Adipocyte (in vitro differentiated cells): ENCODE measurements at regions not wholly inside any gene's neighbourhood (a gene's known extent, or its start where the extent isn't known, plus 50 kb on each side); places are given as distances from the start of the nearest gene placed in this dataset.

ENCODE experiments used
- DNase-seq: peaks from one replicate; pipeline ENCODE4 v3.0.0-alpha.2; 2015; ENCODE audit warnings: low read depth
- H3K27me3 ChIP-seq: replicated peaks from 2 replicates; pipeline ENCODE4 v1.7.0; 2013; ENCODE audit warnings: mild to moderate bottlenecking, low read length, moderate library complexity; ENCODE audit not compliant: control insufficient read depth, insufficient read depth
- H3K36me3 ChIP-seq: 2 replicates; pipeline ENCODE4 v1.7.0; 2013; ENCODE audit warnings: low read length, mild to moderate bottlenecking, moderate library complexity; ENCODE audit not compliant: control insufficient read depth, insufficient read depth, severe bottlenecking
- H3K4me1 ChIP-seq: 2 replicates; pipeline ENCODE4 v1.7.0; 2013; ENCODE audit warnings: mild to moderate bottlenecking, low read length, moderate library complexity; ENCODE audit not compliant: control insufficient read depth, insufficient read depth
- H3K4me3 ChIP-seq: 2 replicates; pipeline ENCODE4 v1.7.0; 2013; ENCODE audit warnings: mild to moderate bottlenecking, low read length, moderate library complexity
- H3K9ac ChIP-seq: 2 replicates; pipeline ENCODE4 v1.7.0; 2013; ENCODE audit warnings: mild to moderate bottlenecking, low read length, moderate library complexity
- H3K9me3 ChIP-seq: 2 replicates; pipeline ENCODE4 v1.7.0; 2013; ENCODE audit warnings: mild to moderate bottlenecking, low read length, moderate library complexity; ENCODE audit not compliant: control insufficient read depth

- Histone ChIP-seq H3K9me3 (no peaks in the 10 kb centered on the region), H3K4me1 (no peaks in the 10 kb centered on the region), H3K27me3 (no peaks in the 10 kb centered on the region), H3K36me3 (no peaks in the 10 kb centered on the region), H3K4me3 (no peak overlapping the region), H3K9ac (no peak overlapping the region)
- DNase-seq: no peak
Observed at GRCh38 chr5:107808671-107809137, 138.0 kb upstream of the EFNA5 start.

- Histone ChIP-seq H3K9ac (no peak overlapping the region), H3K27me3 (no peaks in the 10 kb centered on the region), H3K36me3 (no peaks in the 10 kb centered on the region), H3K9me3 (no peaks in the 10 kb centered on the region), H3K4me1 (no peaks in the 10 kb centered on the region), H3K4me3 (no peak overlapping the region)
- no peak for DNase-seq
Observed at GRCh38 chr5:107807431-107807830, 136.7 kb upstream of the EFNA5 start.

GRCh38 chr5:107806705-107807104 lies 136.0 kb upstream of the EFNA5 start:
- no peak overlapping the region for H3K4me3 ChIP-seq
- no peaks in the 10 kb centered on the region for H3K9me3 ChIP-seq
- no peak overlapping the region for H3K9ac ChIP-seq
- peak; percentile 58 for DNase-seq
- H3K4me1 ChIP-seq: no peaks in the 10 kb centered on the region
- no peaks in the 10 kb centered on the region for H3K36me3 ChIP-seq
- H3K27me3 ChIP-seq: no peaks in the 10 kb centered on the region

- no peak for DNase-seq
- no peaks in the 10 kb centered on the region for H3K27me3 ChIP-seq
- no peak overlapping the region for H3K4me3 ChIP-seq
- H3K36me3 ChIP-seq: no peaks in the 10 kb centered on the region
- H3K9ac ChIP-seq: no peak overlapping the region
- H3K9me3 ChIP-seq: no peaks in the 10 kb centered on the region
- H3K4me1 ChIP-seq: no peaks in the 10 kb centered on the region
Observed at GRCh38 chr5:107806271-107806670, 135.5 kb upstream of the EFNA5 start.

GRCh38 chr5:107805824-107806223 lies 135.1 kb upstream of the EFNA5 start:
- no peak overlapping the region for H3K9ac ChIP-seq
- no peaks in the 10 kb centered on the region for H3K4me1 ChIP-seq
- H3K36me3 ChIP-seq: no peaks in the 10 kb centered on the region
- no peaks in the 10 kb centered on the region for H3K27me3 ChIP-seq
- H3K9me3 ChIP-seq: no peaks in the 10 kb centered on the region
- H3K4me3 ChIP-seq: no peak overlapping the region
- no peak for DNase-seq

GRCh38 chr5:107805166-107805565 lies 134.4 kb upstream of the EFNA5 start:
- H3K4me3 ChIP-seq: no peak overlapping the region

GRCh38 chr5:107803728-107804127 lies 133.0 kb upstream of the EFNA5 start:
- DNase-seq: no peak
- Histone ChIP-seq H3K36me3 (no peaks in the 10 kb centered on the region), H3K4me3 (no peak overlapping the region), H3K9ac (no peak overlapping the region), H3K4me1 (no peaks in the 10 kb centered on the region), H3K9me3 (no peaks in the 10 kb centered on the region), H3K27me3 (peaks cover 4% of the 10 kb centered on the region)

More at GRCh38 chr5:107805166-107805565, 134.4 kb upstream of the EFNA5 start:
- DNase-seq: no peak
- Histone ChIP-seq H3K9me3 (no peaks in the 10 kb centered on the region), H3K4me1 (no peaks in the 10 kb centered on the region), H3K27me3 (no peaks in the 10 kb centered on the region), H3K36me3 (no peaks in the 10 kb centered on the region), H3K9ac (no peak overlapping the region)

GRCh38 chr5:107801061-107801460 lies 130.3 kb upstream of the EFNA5 start:
- Histone ChIP-seq H3K36me3 (no peaks in the 10 kb centered on the region), H3K4me3 (no peak overlapping the region), H3K27me3 (peaks cover 11% of the 10 kb centered on the region), H3K4me1 (no peaks in the 10 kb centered on the region), H3K9ac (no peak overlapping the region), H3K9me3 (no peaks in the 10 kb centered on the region)
- DNase-seq: no peak

GRCh38 chr5:107799306-107799705 lies 128.6 kb upstream of the EFNA5 start:
- H3K27me3 ChIP-seq: peaks cover 11% of the 10 kb centered on the region
- no peaks in the 10 kb centered on the region for H3K36me3 ChIP-seq
- H3K4me1 ChIP-seq: no peaks in the 10 kb centered on the region
- no peak for DNase-seq
- no peak overlapping the region for H3K4me3 ChIP-seq
- H3K9ac ChIP-seq: no peak overlapping the region
- H3K9me3 ChIP-seq: no peaks in the 10 kb centered on the region

- Histone ChIP-seq H3K4me3 (no peak overlapping the region), H3K27me3 (peaks cover 11% of the 10 kb centered on the region), H3K9me3 (no peaks in the 10 kb centered on the region), H3K36me3 (no peaks in the 10 kb centered on the region), H3K4me1 (no peaks in the 10 kb centered on the region), H3K9ac (no peak overlapping the region)
- no peak for DNase-seq
Observed at GRCh38 chr5:107796797-107797196, 126.1 kb upstream of the EFNA5 start.

- H3K9ac ChIP-seq: no peak overlapping the region
- no peak for DNase-seq
- H3K4me3 ChIP-seq: no peak overlapping the region
- H3K27me3 ChIP-seq: peaks cover 11% of the 10 kb centered on the region
- H3K36me3 ChIP-seq: no peaks in the 10 kb centered on the region
- H3K4me1 ChIP-seq: no peaks in the 10 kb centered on the region
- no peaks in the 10 kb centered on the region for H3K9me3 ChIP-seq
Observed at GRCh38 chr5:107794741-107795140, 124.0 kb upstream of the EFNA5 start.

- peaks cover 4% of the 10 kb centered on the region for H3K9me3 ChIP-seq
- no peak overlapping the region for H3K4me3 ChIP-seq
- no peaks in the 10 kb centered on the region for H3K4me1 ChIP-seq
- no peak for DNase-seq
- H3K9ac ChIP-seq: no peak overlapping the region
- H3K36me3 ChIP-seq: no peaks in the 10 kb centered on the region
- H3K27me3 ChIP-seq: peaks cover 8% of the 10 kb centered on the region
Observed at GRCh38 chr5:107792940-107793339, 122.2 kb upstream of the EFNA5 start.
